ENCODE measurements at regions not wholly inside any gene's neighbourhood (a gene's known extent, or its start where the extent isn't known, plus 50 kb on each side); places are given as distances from the start of the nearest gene placed in this dataset.

DNA sequence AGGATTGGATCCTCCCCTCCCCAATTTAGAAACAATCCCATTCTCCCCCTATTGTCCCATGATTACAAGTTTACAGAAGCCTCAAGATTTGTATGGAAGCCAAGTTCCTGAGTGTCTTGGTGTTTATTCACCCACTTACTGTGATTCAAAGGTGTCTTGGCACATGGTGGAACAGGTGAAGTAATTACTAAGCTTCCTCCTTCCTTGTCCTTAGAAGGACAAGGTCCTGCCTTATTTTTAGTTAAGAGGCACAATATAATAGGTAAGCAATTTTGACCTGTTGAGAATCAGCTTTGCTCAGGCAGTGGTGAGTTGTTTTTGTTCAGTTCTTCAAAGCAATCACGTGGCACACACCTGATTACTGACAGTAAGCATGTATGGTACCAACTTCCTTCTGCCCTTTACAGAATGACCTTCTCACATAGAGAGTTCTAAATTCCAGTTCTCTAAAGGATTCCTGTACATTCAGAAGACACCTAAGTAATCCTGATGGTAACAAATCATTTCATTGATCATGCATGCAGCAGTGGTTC lies 60.7 kb upstream of the SLC13A1 start:
- peak in 1 of 3 donors; percentile 9 for DNase-seq
- Histone ChIP-seq H3K9ac (ENCODE audit: insufficient read depth in 1 of 2, low read length in 2 of 2) (no peak overlapping the region), H3K27me3 (ENCODE audit: control insufficient read depth in 3 of 3, insufficient read depth in 3 of 3, low read length in 2 of 3) (no peaks in the 10 kb centered on the region), H3K36me3 (ENCODE audit: control insufficient read depth in 4 of 4, insufficient read depth in 4 of 4, low read length in 4 of 4) (no peaks in the 10 kb centered on the region), H3K4me1 (ENCODE audit: control insufficient read depth in 5 of 5, insufficient read depth in 5 of 5, low read length in 5 of 5) (no peaks in the 10 kb centered on the region), H3K9me3 (ENCODE audit: control insufficient read depth in 4 of 4, insufficient read depth in 3 of 4, low read length in 3 of 4) (peaks cover 0 to 3% (median 0%) of the 10 kb centered on the region in 4 donors), H3K27ac (ENCODE audit: low read depth in 1 of 2, low read length in 1 of 2) (no peak overlapping the region), H3K4me3 (no peak overlapping the region)
- TF ChIP-seq, protein P1, sequence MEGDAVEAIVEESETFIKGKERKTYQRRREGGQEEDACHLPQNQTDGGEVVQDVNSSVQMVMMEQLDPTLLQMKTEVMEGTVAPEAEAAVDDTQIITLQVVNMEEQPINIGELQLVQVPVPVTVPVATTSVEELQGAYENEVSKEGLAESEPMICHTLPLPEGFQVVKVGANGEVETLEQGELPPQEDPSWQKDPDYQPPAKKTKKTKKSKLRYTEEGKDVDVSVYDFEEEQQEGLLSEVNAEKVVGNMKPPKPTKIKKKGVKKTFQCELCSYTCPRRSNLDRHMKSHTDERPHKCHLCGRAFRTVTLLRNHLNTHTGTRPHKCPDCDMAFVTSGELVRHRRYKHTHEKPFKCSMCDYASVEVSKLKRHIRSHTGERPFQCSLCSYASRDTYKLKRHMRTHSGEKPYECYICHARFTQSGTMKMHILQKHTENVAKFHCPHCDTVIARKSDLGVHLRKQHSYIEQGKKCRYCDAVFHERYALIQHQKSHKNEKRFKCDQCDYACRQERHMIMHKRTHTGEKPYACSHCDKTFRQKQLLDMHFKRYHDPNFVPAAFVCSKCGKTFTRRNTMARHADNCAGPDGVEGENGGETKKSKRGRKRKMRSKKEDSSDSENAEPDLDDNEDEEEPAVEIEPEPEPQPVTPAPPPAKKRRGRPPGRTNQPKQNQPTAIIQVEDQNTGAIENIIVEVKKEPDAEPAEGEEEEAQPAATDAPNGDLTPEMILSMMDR (IDR thresholded peaks at IDR 0.05; ENCODE audit: control extremely low read depth, extremely low read depth): no peak
- 39 to 46% methylated on average over 1 of the region's 1 CpG for WGBS, 2 donors
- ATAC-seq (ENCODE audit: insufficient read depth, low FRiP score): peak; percentile 47

DNA sequence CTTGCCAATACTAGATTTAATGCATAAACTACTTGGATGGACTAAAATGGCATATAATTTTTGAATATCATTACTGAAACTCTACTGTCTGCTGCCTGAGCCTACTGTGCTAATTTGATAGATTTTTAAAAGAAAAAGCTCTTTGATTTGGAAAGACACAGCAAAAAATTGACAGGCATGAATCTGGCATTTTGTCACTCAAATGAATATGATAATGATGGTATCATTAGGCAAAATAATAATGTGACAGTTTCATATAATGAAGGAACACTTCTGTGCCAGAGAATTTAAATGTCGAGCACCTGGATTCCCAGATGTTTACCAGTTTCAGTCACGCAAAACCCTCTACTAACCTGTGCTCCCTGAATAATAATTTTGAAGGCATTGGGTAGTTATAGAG lies 60.0 kb upstream of the SLC13A1 start:
- 68 to 84% methylated on average over 2 of the region's 2 CpGs for WGBS, 2 donors
- Histone ChIP-seq H3K36me3 (ENCODE audit: control insufficient read depth in 4 of 4, insufficient read depth in 4 of 4, low read length in 4 of 4) (no peaks in the 10 kb centered on the region), H3K4me3 (no peak overlapping the region), H3K27me3 (ENCODE audit: control insufficient read depth in 3 of 3, insufficient read depth in 3 of 3, low read length in 2 of 3) (no peaks in the 10 kb centered on the region), H3K27ac (ENCODE audit: low read depth in 1 of 2, low read length in 1 of 2) (no peak overlapping the region), H3K4me1 (ENCODE audit: control insufficient read depth in 5 of 5, insufficient read depth in 5 of 5, low read length in 5 of 5) (no peaks in the 10 kb centered on the region), H3K9me3 (ENCODE audit: control insufficient read depth in 4 of 4, insufficient read depth in 3 of 4, low read length in 3 of 4) (peaks cover 0 to 3% (median 0%) of the 10 kb centered on the region in 4 donors), H3K9ac (ENCODE audit: insufficient read depth in 1 of 2, low read length in 2 of 2) (no peak overlapping the region)
- TF ChIP-seq, protein P1 (IDR thresholded peaks at IDR 0.05; ENCODE audit: control extremely low read depth, extremely low read depth): no peak
- DNase-seq (no peak), ATAC-seq (ENCODE audit: insufficient read depth, low FRiP score) (no peak)

All from lung (tissue), 11 donors.